HG02798 (cell line): ENCODE measurements at regions not wholly inside any gene's neighbourhood (a gene's known extent, or its start where the extent isn't known, plus 50 kb on each side); places are given as distances from the start of the nearest gene placed in this dataset.
"Not testable (repeated sequence)": the region's sequence is repeated elsewhere in the genome, so short reads cannot be mapped to it uniquely, and the experiment has no call there.

Experiments used
- ATAC-seq: cut with Tn5 transposase; IDR thresholded peaks from one replicate; pipeline ENCODE4 v1.9.1; 2021; ENCODE audit warnings: mild to moderate bottlenecking; ENCODE audit not compliant: unreplicated experiment, poor library complexity

DNA sequence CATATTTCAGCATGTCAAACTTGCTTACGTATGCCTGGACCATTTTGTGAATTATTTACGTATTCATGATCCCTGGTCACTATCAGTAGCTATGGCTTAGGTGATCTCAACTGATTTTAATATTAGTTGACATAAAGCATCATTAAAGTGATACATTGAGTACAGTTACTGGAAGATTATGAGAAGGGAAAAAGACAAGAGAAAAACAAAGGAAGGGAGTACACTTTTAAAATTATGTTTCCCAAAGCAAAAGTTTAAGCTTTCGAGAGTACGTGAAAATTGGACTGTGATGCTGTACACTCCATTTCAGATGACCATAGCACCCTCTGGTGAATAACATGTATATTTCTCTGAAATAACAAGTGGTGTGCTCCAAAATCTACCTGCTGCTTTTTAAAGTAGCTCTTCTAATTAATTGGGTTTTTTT, 215.0 kb upstream of the HSF2 start:
- ATAC-seq: no peak

DNA sequence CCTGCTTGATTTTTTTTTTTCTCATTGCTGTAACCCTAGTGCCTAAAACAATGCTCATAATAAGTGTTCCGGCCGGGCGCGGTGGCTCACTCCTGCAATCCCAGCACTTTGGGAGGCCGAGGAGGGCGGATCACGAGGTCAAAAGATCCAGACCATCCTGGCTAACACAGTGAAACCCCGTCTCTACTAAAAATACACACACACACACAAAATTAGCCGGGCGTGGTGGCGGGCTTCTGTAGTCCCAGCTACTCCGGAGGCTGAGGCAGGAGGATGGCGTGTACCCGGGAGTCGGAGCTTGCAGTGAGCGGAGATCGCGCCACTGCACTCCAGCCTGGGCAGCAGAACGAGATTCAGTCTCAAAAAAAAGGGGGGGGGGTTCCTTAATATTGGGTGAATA, 214.0 kb upstream of the HSF2 start:
- not testable (repeated sequence) for ATAC-seq

DNA sequence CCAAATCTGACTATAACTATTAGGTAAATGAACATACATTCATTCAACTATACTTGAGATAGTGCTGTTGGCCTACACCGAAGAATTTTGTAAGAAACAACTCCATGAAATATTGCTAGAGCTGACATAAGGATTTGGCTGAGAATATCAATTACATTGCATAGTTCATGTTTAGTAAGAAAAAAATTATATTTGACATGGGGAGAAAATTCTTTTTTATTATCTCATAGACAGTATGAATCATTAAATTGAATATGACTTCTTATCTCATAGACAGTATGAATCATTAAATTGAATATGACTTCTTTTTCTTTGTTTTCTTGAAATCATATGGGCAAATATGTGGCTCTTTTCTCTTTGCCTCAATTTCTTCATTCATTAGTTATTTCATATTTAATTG, 212.3 kb upstream of the HSF2 start:
- ATAC-seq: no peak

DNA sequence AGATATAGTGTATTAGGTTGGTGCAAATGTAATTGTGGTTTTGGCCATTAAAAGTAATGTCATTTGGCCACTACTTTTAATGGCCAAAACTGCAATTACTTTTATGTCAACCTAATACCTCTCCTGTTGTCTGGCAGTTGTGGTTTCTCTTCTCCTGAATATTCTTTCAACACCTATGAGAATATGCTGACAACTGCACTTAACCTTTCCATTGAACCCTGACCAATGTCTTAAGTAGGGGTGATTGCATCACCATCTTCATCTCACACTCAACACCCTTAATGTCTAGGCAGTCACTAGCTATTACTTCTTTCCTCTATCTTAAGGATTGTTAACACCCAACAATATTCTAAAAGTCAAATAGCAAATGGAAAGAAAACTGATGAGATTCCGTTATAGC, 200.5 kb upstream of the HSF2 start:
- ATAC-seq: no peak

DNA sequence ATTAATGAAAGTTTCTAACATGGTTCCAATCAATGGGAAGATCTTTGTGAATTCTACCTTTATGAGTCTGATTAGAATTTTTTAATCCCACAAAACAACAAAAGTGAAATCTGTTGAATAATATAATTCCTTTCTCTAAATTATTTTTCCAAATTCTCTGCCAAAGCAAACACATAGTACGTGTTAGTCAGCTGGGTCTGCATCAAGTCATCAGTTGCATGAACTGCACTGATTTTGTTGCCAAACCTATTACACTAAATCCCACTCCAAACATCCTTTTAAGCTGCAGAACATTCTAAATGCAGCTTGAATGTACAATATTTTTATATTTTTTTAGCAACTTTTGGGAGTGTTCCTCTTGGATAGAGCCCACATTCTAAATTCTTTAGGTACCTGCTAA, 199.0 kb upstream of the HSF2 start:
- ATAC-seq: no peak

DNA sequence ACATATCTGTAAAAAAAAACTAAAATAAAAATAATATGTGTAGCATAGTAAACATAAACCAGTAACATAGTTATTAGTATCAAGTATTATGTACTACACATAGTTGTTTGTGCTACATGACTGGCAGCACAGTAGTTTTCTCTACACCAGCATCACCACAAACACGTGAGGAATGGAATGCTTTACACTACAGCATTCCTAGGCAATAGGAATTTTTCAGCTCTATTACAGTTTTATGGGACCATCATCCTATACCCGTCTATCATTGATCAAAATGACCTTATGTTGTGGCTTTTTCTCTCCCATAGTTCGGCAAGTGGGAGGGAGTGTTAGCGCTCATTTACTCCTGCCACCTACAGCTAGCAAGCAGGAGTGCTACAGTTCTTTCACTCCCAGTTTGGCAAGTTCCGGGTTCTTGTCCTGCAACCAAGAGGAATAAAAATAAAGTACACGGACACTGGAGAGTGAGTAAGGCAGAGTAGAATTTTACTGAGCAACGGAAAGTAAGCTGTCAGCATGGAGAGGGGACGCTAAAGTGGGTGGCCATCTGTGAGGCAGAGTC, 196.8 kb upstream of the HSF2 start:
- ATAC-seq: no peak

DNA sequence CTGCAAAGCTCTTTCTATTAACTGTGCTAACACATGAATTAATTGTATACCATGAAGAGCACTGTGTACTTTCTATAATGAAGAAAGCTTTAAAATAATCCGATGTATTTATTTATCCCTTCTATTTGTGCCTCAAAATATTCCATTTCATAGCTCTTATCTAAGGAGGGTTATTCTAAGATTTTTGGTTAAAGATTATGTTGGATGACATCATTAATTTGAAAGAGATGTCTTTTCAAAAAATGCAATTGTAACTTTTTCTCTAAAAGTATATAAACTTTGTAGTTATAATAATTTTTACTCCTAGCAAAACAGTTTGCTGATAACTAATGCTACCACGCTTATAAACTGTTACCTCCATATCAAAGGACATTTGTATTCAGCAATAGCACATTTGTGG, 192.4 kb upstream of the HSF2 start:
- no peak for ATAC-seq

DNA sequence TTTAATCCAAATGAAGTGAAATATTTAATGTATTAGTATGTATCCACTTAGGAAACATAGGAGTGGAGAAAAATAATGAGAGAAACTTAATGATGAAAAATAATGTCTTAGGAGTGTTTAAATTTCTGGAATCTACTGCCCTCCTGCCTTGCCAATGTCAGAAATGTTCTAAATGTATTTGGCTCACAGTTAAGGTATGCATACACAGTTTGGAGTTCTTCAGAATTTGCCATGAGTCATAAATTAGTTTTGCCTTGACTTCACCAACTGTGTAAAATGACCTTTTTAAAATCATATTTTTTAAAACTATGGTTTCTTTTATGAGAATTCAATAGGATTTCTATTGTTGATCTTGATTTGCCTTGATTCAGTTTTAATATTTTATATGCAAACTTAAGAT, 191.7 kb upstream of the HSF2 start:
- no peak for ATAC-seq

DNA sequence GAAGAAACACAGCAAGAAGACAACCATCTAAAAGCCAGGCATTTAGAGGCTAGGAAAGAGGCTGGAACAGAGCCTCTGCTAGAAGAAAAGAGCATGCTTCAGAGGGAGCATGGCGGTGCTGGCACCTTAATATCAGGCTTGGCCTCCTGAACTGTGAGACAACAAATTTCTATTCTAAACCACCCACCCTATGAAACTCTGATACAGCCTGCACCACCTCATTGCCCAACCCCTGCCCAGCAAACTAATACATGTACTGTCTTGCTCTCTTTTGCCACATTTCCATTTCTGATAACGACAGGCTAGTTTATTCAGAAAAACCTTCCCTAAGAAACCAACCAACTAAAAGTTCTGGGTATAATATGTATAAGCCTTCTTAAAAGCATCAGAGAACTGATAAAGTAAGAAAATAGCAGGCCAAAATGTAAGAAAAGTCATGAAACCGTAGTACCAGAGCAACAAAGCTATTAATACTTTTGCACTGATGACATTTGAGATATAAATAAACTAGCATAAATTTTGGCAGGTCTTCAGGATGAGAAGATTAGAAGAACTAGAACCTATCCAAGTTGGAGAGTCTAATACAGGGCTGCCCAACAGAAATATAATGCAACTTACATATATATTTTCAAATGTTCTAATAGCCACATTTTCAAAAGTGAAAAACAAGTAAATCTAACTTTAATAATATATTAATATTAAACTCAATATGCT, 184.7 kb upstream of the HSF2 start:
- no peak for ATAC-seq

DNA sequence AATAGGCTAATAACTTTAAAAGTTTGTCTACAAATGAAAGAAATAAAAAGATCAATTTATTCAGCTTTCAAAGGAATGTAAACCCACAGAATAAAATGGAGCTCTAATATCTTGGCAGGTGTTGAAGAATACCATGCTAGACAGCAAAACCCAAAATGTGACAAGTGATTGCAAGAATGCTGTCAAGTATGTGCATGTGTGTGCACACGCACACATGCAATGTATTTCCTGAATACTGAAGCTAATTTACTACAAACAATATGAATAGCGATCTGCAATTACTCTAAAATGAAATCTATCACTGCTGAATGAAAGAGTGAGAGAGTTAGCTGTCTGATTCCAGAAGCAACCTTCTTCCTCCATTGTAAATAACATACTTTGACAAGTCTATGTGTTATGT, 179.2 kb upstream of the HSF2 start:
- no peak for ATAC-seq

DNA sequence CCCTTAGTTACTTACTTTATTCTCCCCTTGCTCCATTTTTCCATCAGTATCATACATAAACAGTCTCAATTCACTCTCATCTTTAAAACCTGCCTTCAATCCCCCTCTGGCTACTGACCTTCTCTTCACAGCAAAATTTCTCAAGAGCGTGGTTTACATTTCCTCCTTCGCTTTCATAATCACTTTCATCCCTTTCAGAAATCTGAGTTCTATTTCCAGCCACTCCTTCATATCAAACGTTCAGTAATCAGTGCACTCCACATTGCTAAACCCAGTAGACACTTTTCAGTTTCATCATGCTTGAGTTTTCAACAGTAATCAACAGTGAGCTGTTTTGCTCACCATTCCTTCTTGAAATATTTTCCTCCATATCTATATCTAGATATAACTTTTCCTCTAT, 176.7 kb upstream of the HSF2 start:
- ATAC-seq: no peak

DNA sequence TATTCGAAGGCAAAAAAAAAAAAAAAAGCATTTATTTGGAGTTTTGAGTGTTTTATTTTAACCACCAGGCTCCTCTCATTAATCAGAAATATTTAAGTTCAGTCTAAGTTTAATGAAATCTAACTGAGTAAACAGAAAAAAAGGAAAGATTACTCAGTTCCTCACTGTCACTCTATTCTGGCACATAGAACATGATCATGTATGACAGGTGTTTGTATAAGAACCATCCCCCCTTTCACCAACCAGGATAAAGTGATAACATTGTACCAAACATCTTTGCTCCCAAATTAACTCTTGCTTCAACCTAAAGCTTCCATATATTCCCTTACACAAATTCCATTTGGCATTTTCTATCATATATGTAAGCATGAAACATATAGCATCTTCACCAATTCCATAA, 176.2 kb upstream of the HSF2 start:
- no peak for ATAC-seq

DNA sequence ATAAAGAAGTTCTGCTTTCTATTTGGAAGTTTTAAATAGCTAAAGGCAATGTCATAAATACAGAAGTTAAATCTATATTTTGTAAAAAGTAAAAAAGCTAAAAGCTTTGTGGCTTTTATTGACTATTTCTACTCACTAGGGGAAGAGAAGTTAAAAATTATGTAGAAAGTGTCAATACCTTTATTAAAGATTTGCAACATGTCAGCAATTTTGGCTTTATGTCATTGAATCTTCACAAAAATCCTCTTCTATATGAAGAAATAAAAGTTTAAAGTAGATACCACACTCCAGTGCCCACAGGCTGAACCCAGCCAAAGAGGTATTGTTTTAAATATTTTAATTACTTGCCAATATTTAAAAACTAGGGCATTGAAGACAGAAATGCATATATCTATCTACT, 160.6 kb upstream of the HSF2 start:
- no peak for ATAC-seq

DNA sequence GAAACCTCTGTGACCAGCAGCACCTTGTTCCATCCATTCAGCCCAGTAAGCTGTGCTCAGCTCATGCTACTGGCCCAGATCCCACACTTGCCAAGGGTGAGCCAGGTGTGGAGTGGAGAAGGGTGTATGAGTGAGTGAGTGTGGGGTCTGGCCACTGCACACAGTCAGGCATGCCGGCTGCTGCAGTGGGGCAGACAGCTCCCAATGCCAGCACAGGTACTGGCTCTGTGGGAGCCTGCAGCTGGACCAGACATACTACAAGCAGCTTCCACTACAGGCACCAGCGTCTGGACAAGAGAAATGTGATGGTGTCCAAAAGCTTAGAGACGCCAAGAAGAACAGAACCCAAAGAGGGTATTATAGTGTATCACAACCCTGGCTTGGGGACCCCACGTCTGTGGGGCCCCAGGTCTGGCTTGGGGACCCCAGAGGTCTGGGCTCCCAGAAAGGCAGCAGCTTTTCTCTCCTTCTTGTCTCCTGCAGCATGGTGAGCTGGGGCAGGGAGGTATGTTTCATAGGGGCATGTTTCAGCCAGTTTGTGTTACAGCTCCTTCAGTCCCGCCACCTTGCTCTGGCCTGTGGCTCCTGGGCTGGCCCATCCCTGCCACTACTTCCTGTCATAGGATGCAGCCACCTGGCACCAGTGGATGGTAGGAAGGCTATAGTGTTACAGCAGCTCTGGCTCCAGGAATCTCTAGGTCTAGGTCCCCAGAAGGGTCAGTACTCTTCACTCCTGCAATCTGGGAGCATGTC, 152.4 kb upstream of the HSF2 start:
- no peak for ATAC-seq

DNA sequence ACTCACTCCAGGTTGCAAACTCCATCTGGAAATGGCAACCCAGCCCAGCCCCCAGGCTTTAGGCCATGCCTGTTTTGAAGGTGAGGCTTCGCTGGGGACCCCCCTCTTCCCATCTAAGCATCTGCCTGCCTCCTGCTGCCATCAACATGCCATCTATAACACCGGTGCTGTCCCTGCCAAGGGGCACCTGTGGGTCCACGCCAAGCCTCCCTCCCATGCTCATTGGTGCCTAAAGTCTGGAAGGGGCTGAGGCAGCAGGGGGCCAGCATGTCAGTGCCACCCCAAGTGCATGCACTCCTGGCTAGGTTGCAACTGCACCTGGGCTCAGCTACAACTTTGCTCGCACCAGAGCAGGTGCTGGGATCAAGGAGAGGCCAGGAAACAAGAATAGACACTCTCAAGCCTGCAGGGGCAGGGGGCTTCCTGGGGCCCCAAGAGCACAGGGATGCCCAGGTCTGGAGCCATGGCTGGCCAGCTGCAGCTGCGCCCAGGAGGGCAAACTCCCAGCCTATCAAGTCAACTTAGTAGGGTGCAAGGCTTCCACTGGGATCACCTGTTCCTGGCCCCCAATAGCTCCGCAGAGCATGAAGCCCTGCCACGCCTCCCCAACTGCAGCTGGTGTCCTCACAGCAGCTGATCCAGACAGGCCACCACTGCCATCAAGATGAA, 151.3 kb upstream of the HSF2 start:
- ATAC-seq: no peak

DNA sequence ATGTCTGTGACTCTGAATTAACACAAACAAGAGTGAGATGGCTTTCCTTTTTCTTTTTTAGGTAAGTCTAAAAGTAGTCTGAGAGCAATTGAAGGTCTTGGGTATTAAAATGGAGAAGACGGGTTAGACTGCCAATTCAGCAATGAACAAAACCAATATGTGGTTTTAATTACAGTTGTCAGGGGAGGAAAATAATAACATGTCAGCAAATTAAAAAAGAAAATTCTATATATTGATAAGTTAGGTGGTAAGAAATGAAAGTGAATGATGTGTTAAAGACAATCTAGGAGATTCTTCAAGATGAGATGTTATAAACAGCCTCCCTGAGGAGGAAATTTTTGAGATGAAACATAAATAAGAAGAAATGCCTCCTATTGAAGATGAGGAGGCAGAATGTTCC, 150.6 kb upstream of the HSF2 start:
- ATAC-seq: no peak

DNA sequence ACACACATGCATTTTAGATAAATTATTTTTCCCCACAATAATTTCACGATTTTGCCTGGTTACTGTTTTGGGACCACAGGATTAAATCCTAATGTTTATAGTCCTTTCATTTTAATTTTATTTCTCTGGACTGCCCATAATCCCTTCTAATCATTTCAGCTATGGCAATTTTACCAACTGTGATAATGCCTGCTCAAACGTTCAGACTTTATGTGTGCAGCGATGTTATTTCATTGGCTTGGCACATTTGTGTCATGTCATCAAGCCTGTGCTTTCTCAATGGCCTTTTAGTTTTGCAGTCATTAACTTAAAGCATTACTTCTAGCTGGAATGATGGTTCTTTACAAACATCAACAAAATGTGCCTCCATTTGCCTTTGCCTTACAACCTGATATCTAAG, 140.6 kb upstream of the HSF2 start:
- ATAC-seq: no peak

DNA sequence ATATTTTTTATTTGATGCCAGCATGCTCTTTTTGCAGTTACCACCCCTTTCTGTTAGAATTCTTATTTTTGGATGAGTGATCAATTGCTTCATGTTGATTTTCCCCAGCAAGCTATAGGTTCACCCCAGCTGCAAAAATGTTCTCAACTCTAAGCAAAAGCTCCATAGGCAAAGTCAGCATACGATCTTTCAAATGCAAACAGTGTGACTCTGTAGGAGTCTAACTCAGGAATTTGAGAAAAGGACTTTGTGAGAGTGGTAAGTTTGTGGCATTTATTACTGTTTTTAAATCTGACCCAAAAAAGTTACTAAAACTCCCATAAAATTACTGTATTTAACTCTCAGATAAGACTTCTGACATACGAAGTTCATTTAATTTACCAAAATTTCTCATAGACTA, 134.9 kb upstream of the HSF2 start:
- ATAC-seq: no peak

DNA sequence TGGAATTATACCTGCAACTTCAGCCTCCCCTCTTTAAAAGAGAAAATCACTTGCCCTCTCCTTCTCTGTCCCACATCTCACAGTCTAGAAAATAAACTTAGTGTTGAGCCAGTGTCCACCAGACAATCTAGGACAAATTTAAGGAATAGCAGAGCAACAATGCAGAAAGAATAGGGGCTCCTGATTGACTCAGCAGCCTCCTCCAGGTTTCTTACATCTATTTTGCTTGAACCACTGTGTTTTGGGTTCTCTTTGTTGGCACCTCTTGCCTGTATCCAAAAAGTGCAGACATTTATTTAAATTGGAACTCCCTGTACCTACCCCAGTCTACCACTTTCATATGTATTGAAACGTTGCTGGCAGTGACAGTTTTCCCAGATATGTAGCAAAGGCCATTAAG, 133.7 kb upstream of the HSF2 start:
- no peak for ATAC-seq

DNA sequence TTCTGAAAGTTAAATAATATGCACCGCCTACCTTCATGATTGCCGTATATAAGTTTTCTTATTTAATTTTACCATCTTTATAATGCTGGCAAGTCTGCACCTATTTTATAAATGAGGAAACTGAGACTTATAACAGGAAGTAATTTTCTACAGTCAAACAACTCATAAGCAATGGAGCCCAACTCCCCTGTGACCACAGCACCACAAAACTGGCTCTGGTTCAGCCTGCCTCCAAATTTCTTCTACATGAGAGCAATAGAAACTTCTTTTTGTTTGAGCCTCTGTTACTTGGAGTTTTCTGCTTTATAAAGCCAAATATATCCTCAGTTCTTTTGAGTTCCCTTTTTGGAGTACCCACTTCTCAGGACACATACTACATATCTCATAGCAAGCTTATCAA, 131.1 kb upstream of the HSF2 start:
- ATAC-seq: no peak

DNA sequence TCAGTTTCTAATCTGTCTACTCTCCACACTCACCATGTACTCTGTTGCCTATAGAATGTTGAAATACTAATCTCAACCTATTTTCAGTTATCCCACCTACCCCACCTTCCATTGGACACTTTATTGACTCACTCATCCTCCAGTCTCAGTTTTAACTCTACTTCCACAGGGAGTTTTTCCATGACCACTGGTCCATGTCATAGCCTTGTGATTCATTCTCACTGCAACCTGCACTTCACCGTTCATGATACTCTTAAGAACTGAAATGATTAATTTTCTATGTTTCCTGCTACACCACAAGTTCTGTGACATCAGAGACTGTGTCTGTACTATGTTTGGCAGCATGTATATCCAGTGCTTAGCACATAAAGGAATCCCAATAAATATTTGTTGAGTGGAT, 122.8 kb upstream of the HSF2 start:
- ATAC-seq: no peak
